Osteoblast (primary cell): ENCODE measurements at regions not wholly inside any gene's neighbourhood (a gene's known extent, or its start where the extent isn't known, plus 50 kb on each side); places are given as distances from the start of the nearest gene placed in this dataset.

Experiments used
- DNase-seq: peaks from one replicate; pipeline ENCODE4 v3.0.0; 2011; ENCODE audit warnings: low spot score, mixed read lengths; ENCODE audit not compliant: insufficient read length; ENCODE audit errors: missing footprints
- H2AFZ ChIP-seq: 2 replicates; pipeline ENCODE4 v1.6.0; 2011; ENCODE audit warnings: mild to moderate bottlenecking, low read length
- H3K27ac ChIP-seq: 2 replicates; pipeline ENCODE4 v1.5.1; 2011; ENCODE audit warnings: mild to moderate bottlenecking, low read depth, low read length, moderate library complexity
- H3K27me3 ChIP-seq: 2 replicates; pipeline ENCODE4 v1.6.0; 2012; ENCODE audit warnings: mild to moderate bottlenecking, control low read depth, inconsistent platforms, low read length, moderate library complexity; ENCODE audit not compliant: insufficient read depth
- H3K36me3 ChIP-seq: 2 replicates; pipeline ENCODE4 v1.5.1; 2011; ENCODE audit warnings: mild to moderate bottlenecking, low read length, control low read depth, moderate library complexity; ENCODE audit not compliant: insufficient read depth
- H3K4me1 ChIP-seq: 2 replicates; pipeline ENCODE4 v1.5.1; 2011; ENCODE audit warnings: mild to moderate bottlenecking, low read length, control low read depth, moderate library complexity; ENCODE audit not compliant: insufficient read depth
- H3K4me2 ChIP-seq: 2 replicates; pipeline ENCODE4 v1.6.0; 2011; ENCODE audit warnings: mild to moderate bottlenecking, low read length; ENCODE audit not compliant: insufficient read depth
- H3K4me3 ChIP-seq: fragments of 200-600 bp; sonication (generic); 3 replicates; pipeline ENCODE4 v1.5.1; 2012; ENCODE audit warnings: mild to moderate bottlenecking, low read length, inconsistent platforms; ENCODE audit not compliant: insufficient read depth
- H3K79me2 ChIP-seq: 2 replicates; pipeline ENCODE4 v1.6.0; 2012; ENCODE audit warnings: mild to moderate bottlenecking, low read length, control low read depth, inconsistent platforms; ENCODE audit not compliant: insufficient read depth
- H3K9me3 ChIP-seq: 2 replicates; pipeline ENCODE4 v1.5.1; 2011; ENCODE audit warnings: low read depth, low read length, control low read depth
- H4K20me1 ChIP-seq: 2 replicates; pipeline ENCODE4 v1.6.0; 2012; ENCODE audit warnings: mild to moderate bottlenecking, low read length, control low read depth; ENCODE audit not compliant: insufficient read depth
- CTCF ChIP-seq: IDR thresholded peaks from 2 replicates; pipeline ENCODE4 v1.5.1; 2011; ENCODE audit warnings: mild to moderate bottlenecking, low read depth, low read length, moderate library complexity; ENCODE audit errors: extremely low read depth

- no peaks in the 10 kb centered on the region for H3K9me3 ChIP-seq
- no peaks in the 10 kb centered on the region for H3K27me3 ChIP-seq
- no peak overlapping the region for H3K4me2 ChIP-seq
- no peak overlapping the region for H2AFZ ChIP-seq
- H3K27ac ChIP-seq = no peak overlapping the region
- H3K36me3 ChIP-seq = no peaks in the 10 kb centered on the region
- peaks cover 50% of the 10 kb centered on the region for H3K4me1 ChIP-seq
- no peak for TF ChIP-seq CTCF
- DNase-seq = peak; percentile 43
- H3K4me3 ChIP-seq = no peak overlapping the region
- no peaks in the 10 kb centered on the region for H3K79me2 ChIP-seq
- H4K20me1 ChIP-seq = no peaks in the 10 kb centered on the region
Observed at GRCh38 chr7:104961821-104962220, 52.2 kb upstream of the KMT2E start.

- no peaks in the 10 kb centered on the region for H3K27me3 ChIP-seq
- no peak overlapping the region for H3K27ac ChIP-seq
- H3K4me2 ChIP-seq = no peak overlapping the region
- H2AFZ ChIP-seq = no peak overlapping the region
- no peak overlapping the region for H3K4me3 ChIP-seq
- H4K20me1 ChIP-seq = no peaks in the 10 kb centered on the region
- no peak for DNase-seq
- H3K36me3 ChIP-seq = no peaks in the 10 kb centered on the region
- H3K9me3 ChIP-seq = no peaks in the 10 kb centered on the region
- H3K4me1 ChIP-seq = peaks cover 52% of the 10 kb centered on the region
- TF ChIP-seq CTCF = no peak
- no peaks in the 10 kb centered on the region for H3K79me2 ChIP-seq
Observed at GRCh38 chr7:104962781-104963180, 51.2 kb upstream of the KMT2E start.

- no peak for DNase-seq
- Histone ChIP-seq H3K36me3 (no peaks in the 10 kb centered on the region), H3K4me1 (peaks cover 54% of the 10 kb centered on the region), H3K4me2 (no peak overlapping the region), H4K20me1 (no peaks in the 10 kb centered on the region), H3K4me3 (no peak overlapping the region), H2AFZ (no peak overlapping the region), H3K27ac (peak overlapping the region; percentile 71), H3K27me3 (no peaks in the 10 kb centered on the region), H3K79me2 (no peaks in the 10 kb centered on the region), H3K9me3 (no peaks in the 10 kb centered on the region)
- no peak for TF ChIP-seq CTCF
Observed at GRCh38 chr7:104963378-104963990, 50.5 kb upstream of the KMT2E start.

- H3K4me3 ChIP-seq = no peak overlapping the region
- H3K9me3 ChIP-seq = no peaks in the 10 kb centered on the region
- no peak for DNase-seq
- H4K20me1 ChIP-seq = no peaks in the 10 kb centered on the region
- H3K79me2 ChIP-seq = no peaks in the 10 kb centered on the region
- peaks cover 57% of the 10 kb centered on the region for H3K4me1 ChIP-seq
- TF ChIP-seq CTCF = no peak
- H2AFZ ChIP-seq = no peak overlapping the region
- no peaks in the 10 kb centered on the region for H3K36me3 ChIP-seq
- H3K4me2 ChIP-seq = peak overlapping the region; percentile 29
- no peaks in the 10 kb centered on the region for H3K27me3 ChIP-seq
- H3K27ac ChIP-seq = peak overlapping the region; percentile 71
Observed at GRCh38 chr7:104963991-104964385, 50.0 kb upstream of the KMT2E start.
